Thoracic aorta (tissue), 2 donors: ENCODE measurements at regions not wholly inside any gene's neighbourhood (a gene's known extent, or its start where the extent isn't known, plus 50 kb on each side); places are given as distances from the start of the nearest gene placed in this dataset.

Source experiments
- ATAC-seq: fragments of 150-250 bp; one replicate; pipeline ENCODE4 v1.8.0; 2017; ENCODE audit warnings: low read depth; ENCODE audit not compliant: insufficient number of reproducible peaks, low FRiP score
- DNase-seq: peaks from one replicate; pipeline ENCODE4 v3.0.0-alpha.2; 2020; ENCODE audit warnings: low spot score
- H3K27ac ChIP-seq, 2 donors: fragments of 200-600 bp; sonication (generic); 1 replicate in 1 of 2; 2 replicates in 1 of 2; pipeline ENCODE4 v1.5.1; 2016; ENCODE audit warnings: mild to moderate bottlenecking in 2 of 2, moderate library complexity in 2 of 2
- H3K27me3 ChIP-seq: fragments of 200-600 bp; sonication (generic); replicated peaks from 2 replicates; pipeline ENCODE4 v1.6.0; 2016; ENCODE audit warnings: mild to moderate bottlenecking; ENCODE audit not compliant: insufficient read depth
- H3K36me3 ChIP-seq: fragments of 200-600 bp; sonication (generic); one replicate; pipeline ENCODE4 v1.5.1; 2016
- H3K4me1 ChIP-seq, 2 donors: fragments of 200-600 bp; sonication (generic); 1 replicate in 1 of 2; 2 replicates in 1 of 2; pipeline versions ENCODE4 v1.5.1 to v1.6.0; 2016; ENCODE audit warnings: low read depth in 2 of 2, mild to moderate bottlenecking in 1 of 2; ENCODE audit not compliant: control insufficient read depth in 1 of 2
- H3K4me3 ChIP-seq: fragments of 200-600 bp; sonication (generic); 2 replicates; pipeline ENCODE4 v1.5.1; 2016; ENCODE audit warnings: mild to moderate bottlenecking
- H3K9me3 ChIP-seq: fragments of 200-600 bp; sonication (generic); 2 replicates; pipeline ENCODE4 v1.5.1; 2016
- TF ChIP-seq, protein P1 (sequence below): fragments of 200-600 bp; sonication (generic); IDR thresholded peaks from one replicate; pipeline ENCODE4 v1.5.1; 2019; ENCODE audit warnings: antibody characterized with exemption

DNA sequence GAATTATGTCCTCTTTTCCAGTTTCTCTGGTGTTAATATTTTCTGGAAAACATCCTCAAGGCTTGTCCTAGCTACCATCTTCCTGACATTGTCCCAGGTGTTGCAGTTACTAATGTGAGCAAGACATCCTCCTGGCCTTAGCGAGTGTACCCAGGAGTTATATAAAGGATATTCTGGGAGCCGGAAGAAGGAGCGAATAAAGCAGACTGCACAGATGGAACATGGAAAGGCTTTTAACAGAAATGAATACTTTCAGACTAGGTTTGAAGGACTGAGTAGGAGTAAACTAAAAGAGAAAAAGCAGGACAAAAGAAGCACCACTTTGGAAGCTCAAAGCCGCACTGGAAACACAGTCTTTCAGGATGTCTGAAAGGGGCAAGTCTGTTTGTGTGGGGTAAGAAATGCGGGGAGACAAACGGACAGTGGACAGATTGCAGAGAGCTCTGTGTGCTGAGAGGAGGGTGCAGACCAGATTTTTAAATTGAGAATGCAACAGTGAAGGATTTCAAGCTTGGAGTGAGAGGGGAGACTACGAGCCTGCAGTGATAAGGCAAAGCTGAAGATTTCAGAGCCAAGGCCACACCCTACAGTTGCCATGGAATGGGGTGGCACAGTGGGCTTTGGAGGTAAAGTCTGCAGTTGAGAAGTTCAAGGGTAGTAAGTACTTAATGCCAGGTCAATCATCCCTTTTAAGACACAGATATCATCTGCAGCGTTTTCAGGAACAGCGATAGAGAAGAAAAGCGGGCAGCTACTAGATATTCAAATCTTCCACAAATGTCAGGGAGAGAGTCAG, 94.1 kb upstream of the TAF11L2 start:
- ATAC-seq (no peak), DNase-seq (no peak)
- Histone ChIP-seq H3K4me3 (no peak overlapping the region), H3K27me3 (no peaks in the 10 kb centered on the region), H3K9me3 (no peaks in the 10 kb centered on the region), H3K4me1 (peaks cover 0 to 10% of the 10 kb centered on the region in 2 donors), H3K27ac (no peak overlapping the region), H3K36me3 (no peaks in the 10 kb centered on the region)
- TF ChIP-seq, protein P1, sequence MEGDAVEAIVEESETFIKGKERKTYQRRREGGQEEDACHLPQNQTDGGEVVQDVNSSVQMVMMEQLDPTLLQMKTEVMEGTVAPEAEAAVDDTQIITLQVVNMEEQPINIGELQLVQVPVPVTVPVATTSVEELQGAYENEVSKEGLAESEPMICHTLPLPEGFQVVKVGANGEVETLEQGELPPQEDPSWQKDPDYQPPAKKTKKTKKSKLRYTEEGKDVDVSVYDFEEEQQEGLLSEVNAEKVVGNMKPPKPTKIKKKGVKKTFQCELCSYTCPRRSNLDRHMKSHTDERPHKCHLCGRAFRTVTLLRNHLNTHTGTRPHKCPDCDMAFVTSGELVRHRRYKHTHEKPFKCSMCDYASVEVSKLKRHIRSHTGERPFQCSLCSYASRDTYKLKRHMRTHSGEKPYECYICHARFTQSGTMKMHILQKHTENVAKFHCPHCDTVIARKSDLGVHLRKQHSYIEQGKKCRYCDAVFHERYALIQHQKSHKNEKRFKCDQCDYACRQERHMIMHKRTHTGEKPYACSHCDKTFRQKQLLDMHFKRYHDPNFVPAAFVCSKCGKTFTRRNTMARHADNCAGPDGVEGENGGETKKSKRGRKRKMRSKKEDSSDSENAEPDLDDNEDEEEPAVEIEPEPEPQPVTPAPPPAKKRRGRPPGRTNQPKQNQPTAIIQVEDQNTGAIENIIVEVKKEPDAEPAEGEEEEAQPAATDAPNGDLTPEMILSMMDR: no peak

DNA sequence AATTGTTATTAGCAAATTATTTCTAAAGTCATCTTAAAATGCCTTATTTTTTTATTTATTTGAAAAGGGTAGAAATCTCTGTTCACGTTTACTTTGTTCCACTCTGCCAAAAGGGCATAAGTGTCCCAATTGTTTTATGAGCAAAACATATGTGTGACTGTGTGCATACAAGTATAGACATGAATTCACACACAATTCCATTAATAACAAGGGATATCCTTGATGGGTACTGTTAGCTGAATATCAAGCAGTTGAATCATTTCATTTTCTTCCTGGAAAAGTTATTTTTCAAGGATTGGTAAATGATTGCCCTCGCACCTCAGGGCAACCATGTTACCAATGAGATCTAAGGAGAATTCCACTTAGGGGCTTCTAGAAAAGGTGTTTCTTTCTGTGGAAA, 92.1 kb upstream of the TAF11L2 start:
- TF ChIP-seq, protein P1: no peak
- H3K36me3 ChIP-seq: no peaks in the 10 kb centered on the region
- H3K27me3 ChIP-seq: no peaks in the 10 kb centered on the region
- ATAC-seq: no peak
- H3K4me1 ChIP-seq: peaks cover 0 to 10% of the 10 kb centered on the region in 2 donors
- DNase-seq: no peak
- H3K4me3 ChIP-seq: no peak overlapping the region
- H3K27ac ChIP-seq: no peak overlapping the region
- H3K9me3 ChIP-seq: no peaks in the 10 kb centered on the region

DNA sequence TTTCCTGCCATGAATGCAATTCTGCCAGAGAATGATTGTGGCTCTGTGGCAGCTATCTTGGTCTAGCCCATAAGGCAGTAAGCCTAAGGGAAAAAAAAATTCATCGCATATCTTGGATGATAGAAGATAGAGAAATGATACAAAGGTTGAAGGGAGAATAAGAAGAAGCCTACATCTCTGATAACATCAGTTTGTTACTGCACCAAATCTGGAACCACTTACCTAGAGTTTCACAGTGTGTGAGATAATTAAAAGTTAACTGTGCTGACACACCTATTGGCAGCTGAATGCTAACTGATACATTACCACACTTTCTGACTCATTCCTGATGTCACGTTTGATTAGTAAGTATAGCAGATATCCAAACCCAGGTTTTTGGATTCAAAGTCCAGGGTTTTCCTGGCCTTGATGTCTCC, 91.6 kb upstream of the TAF11L2 start:
- Histone ChIP-seq H3K27ac (no peak overlapping the region), H3K9me3 (no peaks in the 10 kb centered on the region), H3K4me1 (peaks cover 0 to 9% of the 10 kb centered on the region in 2 donors), H3K27me3 (no peaks in the 10 kb centered on the region), H3K4me3 (no peak overlapping the region), H3K36me3 (no peaks in the 10 kb centered on the region)
- ATAC-seq: no peak
- TF ChIP-seq, protein P1: no peak
- DNase-seq: no peak

DNA sequence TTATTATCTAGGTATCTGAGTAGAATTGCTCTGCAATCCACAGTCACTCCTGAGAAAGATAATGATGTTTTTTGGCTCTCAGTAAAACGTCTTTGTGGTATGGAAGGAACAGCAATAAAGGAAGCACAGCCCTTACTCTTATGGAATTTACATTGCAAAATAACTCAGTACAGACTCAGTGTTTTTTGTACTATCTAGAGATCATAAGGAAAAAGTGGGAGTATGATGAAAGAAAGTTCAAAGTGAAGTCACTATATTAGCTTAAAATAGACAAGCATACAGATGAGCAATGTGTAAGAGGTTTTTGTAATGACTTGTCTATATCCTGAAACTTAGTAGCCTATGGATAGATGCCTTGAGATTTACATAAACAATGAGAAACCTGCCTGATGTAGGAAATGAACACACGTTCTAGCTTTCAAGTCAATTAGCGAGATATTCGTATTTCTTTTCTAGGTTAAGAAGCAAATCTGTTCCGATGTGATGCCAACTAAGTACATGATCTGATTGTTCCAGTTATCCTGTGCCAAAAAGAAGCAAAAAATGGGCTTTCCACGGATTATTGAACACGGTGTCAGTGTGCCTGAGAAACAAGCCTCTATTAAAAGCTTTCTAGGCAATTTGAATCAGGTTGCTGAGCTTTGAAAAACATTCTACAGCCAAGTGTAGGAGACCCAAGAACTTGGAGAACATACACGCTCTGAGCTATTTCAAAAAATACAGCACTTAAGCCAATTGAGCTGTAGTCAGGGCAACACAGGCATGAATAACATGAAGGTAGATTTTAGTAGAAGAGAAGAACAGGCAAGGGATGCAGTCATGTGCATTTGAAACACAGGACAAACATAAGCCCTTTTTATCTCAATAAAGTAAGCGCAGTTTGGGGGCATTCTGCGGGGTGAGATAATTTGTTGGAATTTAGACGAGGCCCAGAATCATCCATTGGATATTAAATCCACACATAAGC, 86.3 kb upstream of the TAF11L2 start:
- DNase-seq (no peak), ATAC-seq (no peak)
- Histone ChIP-seq H3K9me3 (no peaks in the 10 kb centered on the region), H3K27ac (no peak overlapping the region), H3K4me1 (no peaks in the 10 kb centered on the region), H3K4me3 (no peak overlapping the region), H3K36me3 (no peaks in the 10 kb centered on the region), H3K27me3 (no peaks in the 10 kb centered on the region)
- TF ChIP-seq, protein P1: no peak
